IMR-90 (cell line): ENCODE measurements at regions not wholly inside any gene's neighbourhood (a gene's known extent, or its start where the extent isn't known, plus 50 kb on each side); places are given as distances from the start of the nearest gene placed in this dataset.

ENCODE experiments used
- CEBPB ChIP-seq: IDR thresholded peaks from 2 replicates; pipeline ENCODE4 v1.6.1; 2012; ENCODE audit warnings: low read depth, low read length, improper control_type of control experiment
- CHD1 ChIP-seq: IDR thresholded peaks from 2 replicates; pipeline ENCODE4 v1.6.1; 2012; ENCODE audit warnings: low read depth, low read length, improper control_type of control experiment
- CTCF ChIP-seq: conservative IDR thresholded peaks from 2 replicates; pipeline ENCODE4 v1.5.1; 2012; ENCODE audit warnings: mild to moderate bottlenecking, low read depth, low read length, improper control_type of control experiment
- ELK1 ChIP-seq: fragments of 150-350 bp; IDR thresholded peaks from 2 replicates; pipeline ENCODE4 v1.6.1; 2016; ENCODE audit warnings: low read depth, mild to moderate bottlenecking, low read length, moderate library complexity, borderline replicate concordance
- FOS ChIP-seq: fragments of 150-350 bp; IDR thresholded peaks from 2 replicates; pipeline ENCODE4 v1.6.1; 2016; ENCODE audit warnings: low read depth, low read length
- MAFK ChIP-seq: IDR thresholded peaks from 2 replicates; pipeline ENCODE4 v1.6.1; 2012; ENCODE audit warnings: low read depth, low read length, improper control_type of control experiment
- MAZ ChIP-seq: IDR thresholded peaks from 2 replicates; pipeline ENCODE4 v1.6.1; 2012; ENCODE audit warnings: low read depth, mild to moderate bottlenecking, low read length, improper control_type of control experiment, moderate library complexity, borderline replicate concordance
- MXI1 ChIP-seq: IDR thresholded peaks from 2 replicates; pipeline ENCODE4 v1.6.1; 2012; ENCODE audit warnings: low read depth, mild to moderate bottlenecking, low read length, moderate library complexity, borderline replicate concordance
- POLR2A ChIP-seq: IDR thresholded peaks from 2 replicates; pipeline ENCODE4 v1.6.1; 2012; ENCODE audit warnings: mild to moderate bottlenecking, low read depth, low read length
- RAD21 ChIP-seq: IDR thresholded peaks from 2 replicates; pipeline ENCODE4 v1.6.1; 2012; ENCODE audit warnings: low read length, improper control_type of control experiment
- SMC3 ChIP-seq: fragments of 150-350 bp; IDR thresholded peaks from 2 replicates; pipeline ENCODE4 v1.6.1; 2016; ENCODE audit warnings: low read depth, mild to moderate bottlenecking, antibody characterized with exemption, low read length, moderate library complexity

- TF ChIP-seq CTCF (no peak), CEBPB (no peak), CHD1 (no peak), POLR2A (no peak), SMC3 (no peak), MAFK (no peak), MXI1 (no peak), FOS (no peak), RAD21 (no peak), ELK1 (no peak), MAZ (no peak)
These were observed 501.4 kb upstream of the DAB1 start for GRCh38 chr1:57925226-57925625.
